NB4 (cell line): ENCODE measurements at regions not wholly inside any gene's neighbourhood (a gene's known extent, or its start where the extent isn't known, plus 50 kb on each side); places are given as distances from the start of the nearest gene placed in this dataset.
A peak's percentile ranks its signal among the peaks of the same experiment; 100 is the strongest.

Source experiments
- DNase-seq: peaks from one replicate; pipeline ENCODE4 v3.0.0; 2010; ENCODE audit warnings: low read depth
- H3K4me3 ChIP-seq: one replicate; pipeline ENCODE4 v1.5.1; 2011; ENCODE audit warnings: mild to moderate bottlenecking, low read depth, low read length, moderate library complexity
- CTCF ChIP-seq: IDR thresholded peaks from one replicate; pipeline ENCODE4 v1.5.1; 2012; ENCODE audit warnings: low read depth, low read length
- MYC ChIP-seq: IDR thresholded peaks from 2 replicates; pipeline ENCODE4 v1.6.1; 2011; ENCODE audit warnings: low read depth, low read length
- POLR2A ChIP-seq: IDR thresholded peaks from 2 replicates; pipeline ENCODE4 v1.6.1; 2011; ENCODE audit warnings: mild to moderate bottlenecking; ENCODE audit not compliant: insufficient read length; ENCODE audit errors: extremely low read depth
- TF ChIP-seq, protein P1 (sequence below): IDR thresholded peaks from 2 replicates; pipeline ENCODE4 v1.6.1; 2011; ENCODE audit warnings: low read depth, low read length

GRCh38 chr12:87772401-87772800 lies 256.8 kb downstream of the C12orf50 start:
- no peak overlapping the region for H3K4me3 ChIP-seq

DNA sequence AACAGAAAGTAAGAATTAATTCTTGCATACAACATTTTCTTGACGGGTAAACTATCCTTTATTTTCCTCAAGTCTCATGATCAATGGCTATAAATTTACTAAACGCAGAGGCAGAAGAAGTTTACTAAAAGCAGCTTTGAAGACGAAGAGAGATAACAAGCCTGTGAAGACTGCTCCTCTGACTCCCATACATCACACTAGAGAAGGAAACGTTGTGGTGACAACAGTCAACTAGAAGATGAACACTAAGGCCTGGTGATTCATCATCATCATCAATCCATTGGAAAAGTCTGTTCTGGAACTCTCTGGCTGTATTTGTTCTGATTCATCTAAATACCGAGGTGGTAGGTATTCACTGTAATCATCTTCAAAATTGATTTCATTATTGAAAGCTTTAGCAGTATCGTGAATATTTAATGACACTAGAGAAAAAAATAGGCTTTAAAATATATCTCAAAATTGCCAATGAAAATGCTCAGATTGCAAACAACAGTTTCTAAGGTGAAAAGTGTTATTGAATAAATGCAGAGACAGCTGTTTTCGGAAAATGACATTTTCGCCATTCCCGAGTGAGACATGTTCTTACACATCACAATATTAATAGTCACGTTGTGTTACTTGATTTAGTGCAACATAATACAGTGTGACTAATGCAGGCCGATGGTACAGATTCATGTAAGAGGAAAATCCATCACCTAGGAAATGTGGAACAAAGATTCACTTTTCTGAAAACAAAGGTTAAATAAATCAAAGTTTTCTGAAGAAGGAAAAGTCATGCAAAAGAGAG lies 260.5 kb downstream of the C12orf50 start:
- TF ChIP-seq, protein P1, sequence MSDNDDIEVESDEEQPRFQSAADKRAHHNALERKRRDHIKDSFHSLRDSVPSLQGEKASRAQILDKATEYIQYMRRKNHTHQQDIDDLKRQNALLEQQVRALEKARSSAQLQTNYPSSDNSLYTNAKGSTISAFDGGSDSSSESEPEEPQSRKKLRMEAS, result no peak
- no peak for TF ChIP-seq CTCF
- TF ChIP-seq MYC, result no peak
- no peak for TF ChIP-seq POLR2A
- H3K4me3 ChIP-seq, result no peak overlapping the region
- DNase-seq, result no peak

More at GRCh38 chr12:87772401-87772800, 256.8 kb downstream of the C12orf50 start:
- DNase-seq, result no peak
- no peak for TF ChIP-seq MYC

GRCh38 chr12:87766044-87766443 lies 263.2 kb downstream of the C12orf50 start:
- no peak overlapping the region for H3K4me3 ChIP-seq
- TF ChIP-seq MYC (no peak), POLR2A (no peak), CTCF (no peak)
- TF ChIP-seq, protein P1, result no peak

DNA sequence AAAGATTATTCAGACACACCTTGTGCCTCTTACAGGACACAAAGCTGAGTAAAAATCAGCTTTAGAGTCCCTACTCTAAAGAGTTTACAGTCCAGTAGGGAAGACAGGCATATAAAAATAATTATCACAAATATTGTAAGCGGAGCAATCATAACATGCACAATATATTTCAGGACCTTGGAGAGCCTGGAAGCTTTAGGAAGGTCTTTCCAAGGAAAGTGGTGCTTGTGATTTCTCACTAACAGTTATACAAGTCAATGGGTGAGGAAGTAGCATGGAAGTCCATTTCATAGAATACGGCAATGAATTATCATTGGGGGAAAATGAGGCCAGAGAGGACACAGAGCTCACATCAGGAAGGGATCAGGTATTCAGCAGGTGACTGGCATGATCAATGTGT lies 268.3 kb downstream of the C12orf50 start:
- no peak overlapping the region for H3K4me3 ChIP-seq
- no peak for DNase-seq
- TF ChIP-seq POLR2A (no peak), MYC (no peak), CTCF (no peak)
- TF ChIP-seq, protein P1, result no peak

More at GRCh38 chr12:87766044-87766443, 263.2 kb downstream of the C12orf50 start:
- no peak for DNase-seq

- H3K4me3 ChIP-seq, result no peak overlapping the region
- DNase-seq, result no peak
- TF ChIP-seq MYC (no peak), POLR2A (no peak), CTCF (no peak)
- TF ChIP-seq, protein P1, result no peak
Measured at GRCh38 chr12:87758271-87758670, 270.9 kb downstream of the C12orf50 start.

GRCh38 chr12:87756721-87757120 lies 272.5 kb downstream of the C12orf50 start:
- DNase-seq, result peak; percentile 36
- no peak for TF ChIP-seq MYC
- TF ChIP-seq POLR2A, result no peak
- TF ChIP-seq CTCF, result no peak
- TF ChIP-seq, protein P1, result no peak
- no peak overlapping the region for H3K4me3 ChIP-seq
